Kidney glomerular epithelial cell (primary cell): ENCODE measurements at regions not wholly inside any gene's neighbourhood (a gene's known extent, or its start where the extent isn't known, plus 50 kb on each side); places are given as distances from the start of the nearest gene placed in this dataset.
A peak's percentile ranks its signal among the peaks of the same experiment; 100 is the strongest.

Experiments
- DNase-seq: peaks from one replicate; lab custom pipeline; 2025; lab: John Stamatoyannopoulos, UW

- DNase-seq = no peak
These were observed 447.4 kb downstream of the SLC16A7 start for GRCh38 chr12:60043236-60043635.

GRCh38 chr12:60052483-60052882 is 456.7 kb downstream of the SLC16A7 start:
- no peak for DNase-seq

- DNase-seq = no peak
These were observed 463.4 kb downstream of the SLC16A7 start for GRCh38 chr12:60059180-60059579.

- DNase-seq = no peak
These were observed 470.8 kb downstream of the SLC16A7 start for GRCh38 chr12:60066655-60067054.

GRCh38 chr12:60070552-60070951 is 474.7 kb downstream of the SLC16A7 start:
- DNase-seq = no peak

- DNase-seq = no peak
These were observed 475.9 kb downstream of the SLC16A7 start for GRCh38 chr12:60071759-60072191.

- peak; percentile 21 for DNase-seq
These were observed 477.1 kb downstream of the SLC16A7 start for GRCh38 chr12:60072911-60073310.

- no peak for DNase-seq
These were observed 479.3 kb downstream of the SLC16A7 start for GRCh38 chr12:60075091-60075490.

GRCh38 chr12:60078026-60078425 is 482.2 kb downstream of the SLC16A7 start:
- DNase-seq = no peak

- no peak for DNase-seq
These were observed 497.6 kb downstream of the SLC16A7 start for GRCh38 chr12:60093428-60093827.

- DNase-seq = no peak
These were observed 498.6 kb downstream of the SLC16A7 start for GRCh38 chr12:60094436-60094835.

- no peak for DNase-seq
These were observed 500.9 kb downstream of the SLC16A7 start for GRCh38 chr12:60096727-60097126.

- DNase-seq = no peak
These were observed 504.3 kb downstream of the SLC16A7 start for GRCh38 chr12:60100160-60100559.

- no peak for DNase-seq
These were observed 505.0 kb downstream of the SLC16A7 start for GRCh38 chr12:60100852-60101251.

- peak; percentile 50 for DNase-seq
These were observed 505.9 kb downstream of the SLC16A7 start for GRCh38 chr12:60101715-60102114.

- DNase-seq = peak; percentile 64
These were observed 510.4 kb downstream of the SLC16A7 start for GRCh38 chr12:60106214-60106613.

- no peak for DNase-seq
These were observed 512.2 kb downstream of the SLC16A7 start for GRCh38 chr12:60107992-60108391.

GRCh38 chr12:60112063-60112462 is 516.2 kb downstream of the SLC16A7 start:
- DNase-seq = no peak

GRCh38 chr12:60112763-60113162 is 516.9 kb downstream of the SLC16A7 start:
- DNase-seq = no peak

GRCh38 chr12:60114169-60114568 is 518.3 kb downstream of the SLC16A7 start:
- DNase-seq = no peak

- no peak for DNase-seq
These were observed 523.5 kb downstream of the SLC16A7 start for GRCh38 chr12:60119327-60119726.

- no peak for DNase-seq
These were observed 524.4 kb downstream of the SLC16A7 start for GRCh38 chr12:60120199-60120598.

- no peak for DNase-seq
These were observed 527.7 kb downstream of the SLC16A7 start for GRCh38 chr12:60123557-60123956.

- no peak for DNase-seq
These were observed 541.7 kb downstream of the SLC16A7 start for GRCh38 chr12:60137513-60137912.

- no peak for DNase-seq
These were observed 542.7 kb downstream of the SLC16A7 start for GRCh38 chr12:60138526-60138925.
